OCI-LY3 (cell line): ENCODE measurements at regions not wholly inside any gene's neighbourhood (a gene's known extent, or its start where the extent isn't known, plus 50 kb on each side); places are given as distances from the start of the nearest gene placed in this dataset.

Source experiments
- EZH2phosphoT487 ChIP-seq: fragments of 200-600 bp; shearing (Covaris generic); IDR thresholded peaks from 2 replicates; pipeline ENCODE4 v1.6.1; 2018; ENCODE audit warnings: antibody characterized with exemption, mixed run types, low read depth
- TF ChIP-seq, protein P1 (sequence below): fragments of 200-600, 300-600 bp; sonication (generic); IDR thresholded peaks from 2 replicates; pipeline ENCODE4 v1.5.1; 2014; ENCODE audit warnings: antibody characterized with exemption, low read length, low read depth

DNA sequence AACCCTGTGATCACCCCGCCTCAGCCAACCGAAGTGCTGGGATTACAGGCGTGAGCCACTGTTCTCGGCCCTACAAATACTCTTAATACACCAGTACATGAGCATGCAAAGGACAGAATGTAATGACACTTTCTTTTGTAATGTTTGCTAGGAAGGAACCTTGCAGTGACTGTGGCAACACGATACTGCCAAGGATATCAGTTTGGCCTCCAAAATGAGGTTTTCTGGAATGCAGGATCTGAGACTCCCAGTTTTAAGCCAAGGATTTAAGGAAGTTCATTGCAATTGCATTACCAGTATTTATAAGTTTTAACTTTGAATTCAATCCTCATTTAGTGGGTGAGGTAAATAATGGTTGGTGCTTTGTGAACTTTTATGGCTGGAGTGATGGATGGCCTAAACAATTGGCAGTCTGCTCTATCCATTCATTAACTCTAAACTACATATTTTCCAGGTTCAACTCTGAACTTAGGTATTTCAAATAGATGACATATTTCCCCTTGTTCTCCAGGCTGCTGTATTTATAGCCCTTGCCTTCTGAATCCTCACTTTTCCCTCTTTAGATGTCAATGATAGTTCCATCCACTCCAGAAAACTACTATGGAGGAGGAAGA is 330.3 kb downstream of the C11orf87 start:
- TF ChIP-seq, protein P1, sequence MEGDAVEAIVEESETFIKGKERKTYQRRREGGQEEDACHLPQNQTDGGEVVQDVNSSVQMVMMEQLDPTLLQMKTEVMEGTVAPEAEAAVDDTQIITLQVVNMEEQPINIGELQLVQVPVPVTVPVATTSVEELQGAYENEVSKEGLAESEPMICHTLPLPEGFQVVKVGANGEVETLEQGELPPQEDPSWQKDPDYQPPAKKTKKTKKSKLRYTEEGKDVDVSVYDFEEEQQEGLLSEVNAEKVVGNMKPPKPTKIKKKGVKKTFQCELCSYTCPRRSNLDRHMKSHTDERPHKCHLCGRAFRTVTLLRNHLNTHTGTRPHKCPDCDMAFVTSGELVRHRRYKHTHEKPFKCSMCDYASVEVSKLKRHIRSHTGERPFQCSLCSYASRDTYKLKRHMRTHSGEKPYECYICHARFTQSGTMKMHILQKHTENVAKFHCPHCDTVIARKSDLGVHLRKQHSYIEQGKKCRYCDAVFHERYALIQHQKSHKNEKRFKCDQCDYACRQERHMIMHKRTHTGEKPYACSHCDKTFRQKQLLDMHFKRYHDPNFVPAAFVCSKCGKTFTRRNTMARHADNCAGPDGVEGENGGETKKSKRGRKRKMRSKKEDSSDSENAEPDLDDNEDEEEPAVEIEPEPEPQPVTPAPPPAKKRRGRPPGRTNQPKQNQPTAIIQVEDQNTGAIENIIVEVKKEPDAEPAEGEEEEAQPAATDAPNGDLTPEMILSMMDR: no peak
- TF ChIP-seq EZH2phosphoT487: no peak
